Thyroid gland (tissue), 4 donors: ENCODE measurements at regions not wholly inside any gene's neighbourhood (a gene's known extent, or its start where the extent isn't known, plus 50 kb on each side); places are given as distances from the start of the nearest gene placed in this dataset.

Source experiments
- DNase-seq, 2 donors: peaks; one replicate each; pipeline ENCODE4 v3.0.0-alpha.2; 2019
- H3K27ac ChIP-seq, 3 donors: fragments of 200-600 bp; sonication (generic); 1 replicate in 2 of 3; 2 replicates in 1 of 3; pipeline ENCODE4 v1.5.1; 2016 to 2019; ENCODE audit warnings: mild to moderate bottlenecking in 1 of 3, moderate library complexity in 1 of 3
- H3K27me3 ChIP-seq: fragments of 200-600 bp; sonication (generic); one replicate; pipeline ENCODE4 v1.5.1; 2019
- H3K36me3 ChIP-seq, 2 donors: fragments of 200-600 bp; sonication (generic); one replicate each; pipeline ENCODE4 v1.5.1; 2016 to 2019
- H3K4me1 ChIP-seq, 2 donors: fragments of 200-600 bp; sonication (generic); one replicate each; pipeline ENCODE4 v1.5.1; 2017 to 2019
- H3K4me3 ChIP-seq, 3 donors: fragments of 200-600 bp; sonication (generic); replicated peaks in 1 of 3; 1 replicate in 2 of 3; 2 replicates in 1 of 3; pipeline ENCODE4 v1.5.1; 2016; ENCODE audit warnings: mild to moderate bottlenecking in 1 of 3
- H3K9me3 ChIP-seq: fragments of 200-600 bp; sonication (generic); one replicate; pipeline ENCODE4 v1.5.1; 2017
- CTCF ChIP-seq, 6 experiments: fragments of 200-600 bp in 3 of 6; fragments of 450-650 bp in 3 of 6; sonication (generic) in 3 of 6; IDR thresholded peaks; one replicate each; pipeline ENCODE4 v1.5.1; 2016 to 2019; ENCODE audit warnings: antibody characterized with exemption in 6 of 6, mild to moderate bottlenecking in 2 of 6, inconsistent platforms in 1 of 6, moderate library complexity in 1 of 6
- POLR2A ChIP-seq, 2 donors: fragments of 450-650 bp; IDR thresholded peaks; one replicate each; pipeline ENCODE4 v1.6.1; 2017; ENCODE audit warnings: antibody characterized with exemption in 2 of 2, mild to moderate bottlenecking in 2 of 2, moderate library complexity in 1 of 2
- WGBS, 2 donors: methylation state at CpG; one replicate each; pipeline ENCODE4 v1.1.5; 2017; 5-methylcytosine and 5-hydroxymethylcytosine counted together
- intact Hi-C: fragments of 100-400 bp; cut with DNase I; formaldehyde crosslinking; loops from one replicate; pipeline ENCODE4 v1.15.1; 2023

GRCh38 chr13:53161251-53161650, 132.6 kb downstream of the OLFM4 start:
- no peaks in the 10 kb centered on the region for H3K4me1 ChIP-seq
- H3K27ac ChIP-seq: no peak overlapping the region
- no peaks in the 10 kb centered on the region for H3K27me3 ChIP-seq
- DNase-seq: no peak
- TF ChIP-seq CTCF (IDR thresholded peaks at IDR 0.05): no peak
- TF ChIP-seq POLR2A (IDR thresholded peaks at IDR 0.05): no peak
- intact Hi-C loops: no loop called here
- no peaks in the 10 kb centered on the region for H3K36me3 ChIP-seq
- 73 to 86% methylated on average over 1 of the region's 1 CpG for WGBS, 2 donors
- H3K9me3 ChIP-seq: no peaks in the 10 kb centered on the region
- H3K4me3 ChIP-seq: no peak overlapping the region

GRCh38 chr13:53165261-53165660, 136.6 kb downstream of the OLFM4 start:
- H3K4me1 ChIP-seq: no peaks in the 10 kb centered on the region
- WGBS, 2 donors: 50 to 51% methylated on average over 4 of the region's 4 CpGs
- H3K36me3 ChIP-seq: no peaks in the 10 kb centered on the region
- H3K4me3 ChIP-seq: no peak overlapping the region
- no peak overlapping the region for H3K27ac ChIP-seq
- DNase-seq: no peak
- no peaks in the 10 kb centered on the region for H3K27me3 ChIP-seq
- H3K9me3 ChIP-seq: no peaks in the 10 kb centered on the region
- TF ChIP-seq CTCF (IDR thresholded peaks at IDR 0.05) (no peak), POLR2A (IDR thresholded peaks at IDR 0.05) (no peak)
- intact Hi-C loops: no loop called here

- H3K9me3 ChIP-seq: no peaks in the 10 kb centered on the region
- no peak for DNase-seq
- H3K27ac ChIP-seq: no peak overlapping the region
- H3K27me3 ChIP-seq: no peaks in the 10 kb centered on the region
- H3K4me1 ChIP-seq: no peaks in the 10 kb centered on the region
- no peak overlapping the region for H3K4me3 ChIP-seq
- TF ChIP-seq POLR2A (IDR thresholded peaks at IDR 0.05) (no peak), CTCF (IDR thresholded peaks at IDR 0.05) (no peak)
- WGBS, 2 donors: 68 to 69% methylated on average over 3 of the region's 3 CpGs
- intact Hi-C loops: no loop called here
- no peaks in the 10 kb centered on the region for H3K36me3 ChIP-seq
Measured at GRCh38 chr13:53167561-53167960, 138.9 kb downstream of the OLFM4 start.

- 65 to 72% methylated on average over 1 of the region's 1 CpG for WGBS, 2 donors
Measured at GRCh38 chr13:53170910-53171309, 142.3 kb downstream of the OLFM4 start.

GRCh38 chr13:53174545-53174944, 145.9 kb downstream of the OLFM4 start:
- Histone ChIP-seq H3K27ac (no peak overlapping the region), H3K9me3 (no peaks in the 10 kb centered on the region), H3K4me3 (no peak overlapping the region), H3K27me3 (no peaks in the 10 kb centered on the region), H3K36me3 (no peaks in the 10 kb centered on the region), H3K4me1 (no peaks in the 10 kb centered on the region)
- no peak for DNase-seq
- TF ChIP-seq CTCF (IDR thresholded peaks at IDR 0.05): no peak
- no peak for TF ChIP-seq POLR2A (IDR thresholded peaks at IDR 0.05)
- 92 to 95% methylated on average over 2 of the region's 2 CpGs for WGBS, 2 donors
- intact Hi-C loops: no loop called here

More at GRCh38 chr13:53170910-53171309, 142.3 kb downstream of the OLFM4 start:
- Histone ChIP-seq H3K4me1 (no peaks in the 10 kb centered on the region), H3K27me3 (no peaks in the 10 kb centered on the region), H3K4me3 (no peak overlapping the region), H3K9me3 (no peaks in the 10 kb centered on the region), H3K27ac (no peak overlapping the region), H3K36me3 (no peaks in the 10 kb centered on the region)
- intact Hi-C loops: no loop called here
- TF ChIP-seq CTCF (IDR thresholded peaks at IDR 0.05) (no peak), POLR2A (IDR thresholded peaks at IDR 0.05) (no peak)
- no peak for DNase-seq
